ENCODE measurements at regions not wholly inside any gene's neighbourhood (a gene's known extent, or its start where the extent isn't known, plus 50 kb on each side); places are given as distances from the start of the nearest gene placed in this dataset.
A peak's percentile ranks its signal among the peaks of the same experiment; 100 is the strongest.

DNA sequence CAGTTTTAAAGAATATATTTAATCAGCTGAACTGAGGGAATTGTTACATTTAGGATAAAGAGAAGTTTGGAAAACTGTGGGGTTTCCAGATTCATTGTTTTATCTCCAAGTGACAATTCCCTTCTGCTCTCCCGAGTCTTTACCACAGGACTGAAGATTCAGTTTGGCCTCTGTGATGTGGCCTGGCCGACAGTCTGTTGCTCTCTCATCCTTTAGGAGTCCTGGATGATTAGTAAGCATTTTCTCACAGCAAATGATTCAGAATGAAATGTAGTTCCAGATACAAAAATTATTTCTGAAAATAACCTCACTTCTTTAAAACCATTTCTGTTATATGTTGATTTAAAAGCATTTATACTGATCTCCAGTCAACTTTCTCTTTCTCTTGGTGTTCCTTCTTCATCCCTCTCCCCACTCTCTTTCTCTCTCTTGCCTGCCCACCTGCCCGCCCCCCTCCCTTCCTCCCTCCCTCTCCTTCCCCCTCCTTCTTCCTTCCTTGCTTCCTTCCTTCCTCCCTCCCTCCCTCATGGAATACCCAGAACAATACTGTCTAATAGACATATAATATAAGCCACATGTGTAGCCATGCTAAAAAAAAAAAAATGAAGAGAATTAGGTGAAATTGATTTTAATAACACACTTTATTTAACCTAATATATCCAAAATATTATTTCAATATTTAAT, 254.9 kb downstream of the PRL start:
- DNase-seq: no peak

- DNase-seq: no peak
Measured at GRCh38 chr6:22042706-22043105, 254.1 kb downstream of the PRL start.

GRCh38 chr6:22043284-22043962, 253.4 kb downstream of the PRL start:
- no peak for DNase-seq

- no peak for DNase-seq
Measured at GRCh38 chr6:22045261-22045912, 251.4 kb downstream of the PRL start.

DNA sequence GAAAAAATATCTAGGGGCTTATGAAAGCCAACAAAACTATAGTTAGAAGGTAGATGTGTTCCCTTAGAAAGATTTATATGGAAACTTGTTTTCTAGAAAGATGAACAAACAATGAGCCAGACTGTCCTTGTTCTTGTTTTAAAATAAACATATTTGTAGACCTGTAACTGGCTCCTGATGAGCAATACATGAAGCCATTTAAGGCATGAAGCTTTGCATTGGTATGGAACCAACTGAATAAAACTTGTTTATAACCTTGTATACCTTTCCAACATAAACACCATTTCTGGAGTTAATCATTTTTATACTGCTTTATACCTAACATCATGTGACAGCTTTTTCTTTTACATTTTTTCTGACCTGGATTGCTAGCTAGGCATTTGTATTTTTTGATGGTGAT, 247.8 kb downstream of the PRL start:
- no peak for DNase-seq

- no peak for DNase-seq
Measured at GRCh38 chr6:22053391-22053997, 243.3 kb downstream of the PRL start.

DNA sequence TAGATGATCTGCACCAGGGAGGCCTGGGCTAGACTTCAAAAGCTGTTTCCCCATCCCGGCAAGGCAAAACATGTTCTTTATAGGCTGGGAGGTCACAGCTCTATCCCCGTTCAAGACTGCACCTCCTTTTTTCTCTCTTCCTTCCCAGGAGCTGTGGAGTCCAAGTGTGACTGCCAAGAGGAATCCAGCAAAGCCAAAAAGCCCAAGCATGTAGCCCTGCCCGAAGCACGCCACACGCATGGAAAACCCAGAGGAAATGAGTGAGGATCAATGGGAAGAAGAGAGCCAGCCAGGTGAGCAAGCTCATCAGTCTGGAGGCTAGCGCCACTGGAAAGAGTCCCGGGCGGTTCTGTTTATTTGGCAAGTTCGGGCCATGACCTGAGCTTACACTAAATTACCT, 240.4 kb downstream of the PRL start:
- DNase-seq: no peak

GRCh38 chr6:22057962-22058361, 238.9 kb downstream of the PRL start:
- no peak for DNase-seq

- no peak for DNase-seq
Measured at GRCh38 chr6:22059126-22059525, 237.7 kb downstream of the PRL start.

DNA sequence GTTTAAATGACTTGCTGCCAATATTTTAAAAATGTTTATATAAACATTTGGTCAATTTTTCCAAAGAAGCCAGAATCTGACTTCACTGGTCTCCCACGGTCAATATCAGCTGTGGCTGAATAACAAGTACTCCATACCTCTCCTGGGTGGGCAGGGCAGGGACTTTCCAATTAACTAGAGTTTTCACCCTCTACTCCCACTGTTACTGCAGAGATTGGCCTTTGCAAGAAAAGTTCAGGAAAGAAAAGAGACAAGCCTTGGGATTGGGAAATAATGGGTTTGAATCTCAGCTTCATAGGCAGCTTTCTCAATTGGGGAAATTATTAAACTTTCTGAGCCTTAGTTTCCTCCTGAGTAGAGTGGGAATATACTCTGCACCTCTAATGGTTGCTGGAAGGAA, 236.9 kb downstream of the PRL start:
- DNase-seq: no peak

DNA sequence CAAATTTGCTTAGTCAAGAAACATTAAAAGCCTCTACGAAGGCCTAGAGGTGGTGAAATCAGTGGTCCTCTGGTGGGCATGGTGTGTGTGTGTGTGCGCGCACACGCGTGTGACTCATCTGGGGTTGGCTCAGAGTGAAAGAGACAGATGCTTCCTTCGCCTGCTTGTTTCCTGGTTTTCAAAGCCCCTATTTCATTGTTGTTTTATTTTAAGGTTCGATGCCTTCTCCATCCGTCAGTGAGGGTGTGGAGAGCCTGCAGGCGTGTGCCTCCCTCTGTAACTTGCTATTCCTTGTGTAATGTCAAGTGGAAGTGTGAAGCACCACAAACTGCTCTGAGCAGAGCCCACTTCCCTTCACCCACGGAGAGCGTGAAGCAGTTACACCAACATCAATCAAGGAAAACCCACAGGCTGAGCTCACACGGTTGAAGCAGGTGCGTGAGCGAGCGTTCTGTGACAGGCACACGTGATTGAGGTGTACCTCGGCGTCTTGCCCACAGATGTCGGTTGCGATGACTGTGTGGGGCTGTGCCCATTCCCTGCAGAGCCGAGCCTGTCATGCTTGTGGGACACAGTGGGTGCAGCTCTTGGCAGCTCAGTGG, 233.9 kb downstream of the PRL start:
- no peak for DNase-seq

DNA sequence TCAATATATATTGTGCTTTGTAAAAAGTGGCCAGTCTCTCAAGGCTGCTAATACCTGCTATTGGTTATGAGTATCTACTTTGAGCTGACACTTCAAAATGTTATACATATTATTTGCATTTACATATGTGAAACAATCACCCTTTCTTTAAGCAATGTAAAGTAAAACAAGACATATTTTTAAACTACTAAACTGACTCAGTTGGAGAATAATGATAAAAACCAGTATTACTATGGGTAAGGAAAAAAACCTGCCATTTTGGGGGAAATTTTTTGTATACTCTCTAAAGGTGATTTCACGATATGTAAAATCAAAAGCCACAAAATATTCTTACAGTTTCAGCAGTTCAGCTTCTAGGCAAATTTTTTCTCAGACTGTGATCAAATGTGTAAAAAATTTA, 232.3 kb downstream of the PRL start:
- no peak for DNase-seq

- no peak for DNase-seq
Measured at GRCh38 chr6:22067122-22067521, 229.7 kb downstream of the PRL start.

- no peak for DNase-seq
Measured at GRCh38 chr6:22067671-22068070, 229.2 kb downstream of the PRL start.

DNA sequence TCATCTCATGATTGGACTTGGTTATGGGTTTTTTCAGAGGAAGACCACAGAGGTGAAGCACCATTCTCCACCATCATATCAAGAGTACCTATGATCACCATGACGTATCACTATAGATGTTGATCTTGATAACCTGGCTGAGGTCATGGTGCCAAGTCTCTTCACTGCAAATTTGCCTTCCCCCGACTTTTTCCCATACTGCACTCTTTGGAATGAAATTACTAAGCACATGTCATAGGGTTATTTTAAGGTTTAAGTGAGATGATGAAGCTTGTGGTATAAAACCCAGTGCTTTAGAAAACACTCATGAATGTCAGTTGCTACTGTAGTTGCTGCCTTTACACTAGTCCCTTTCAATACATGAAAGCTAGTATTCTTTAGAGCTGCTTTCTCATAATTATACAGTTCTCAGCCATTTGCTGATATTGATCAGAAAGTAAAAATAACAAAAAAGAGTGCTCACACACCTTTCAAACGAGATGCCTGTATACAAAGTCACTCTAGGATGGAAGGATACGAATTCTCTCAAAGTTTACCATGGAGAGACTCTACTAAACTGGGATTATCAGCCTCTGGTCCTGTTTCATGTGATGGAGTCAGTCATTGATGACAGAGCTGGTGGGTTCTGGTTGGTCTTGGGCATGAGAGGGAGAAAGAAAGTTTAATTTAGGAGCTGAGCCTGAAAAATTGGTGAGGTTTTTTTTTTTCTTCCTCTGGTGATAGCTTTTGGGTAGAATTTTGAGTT, 228.1 kb downstream of the PRL start:
- DNase-seq: no peak

GRCh38 chr6:22069306-22069800, 227.5 kb downstream of the PRL start:
- DNase-seq: no peak

- peak; percentile 45 for DNase-seq
Measured at GRCh38 chr6:22071270-22072041, 225.4 kb downstream of the PRL start.

GRCh38 chr6:22072949-22073348, 223.9 kb downstream of the PRL start:
- DNase-seq: no peak

DNA sequence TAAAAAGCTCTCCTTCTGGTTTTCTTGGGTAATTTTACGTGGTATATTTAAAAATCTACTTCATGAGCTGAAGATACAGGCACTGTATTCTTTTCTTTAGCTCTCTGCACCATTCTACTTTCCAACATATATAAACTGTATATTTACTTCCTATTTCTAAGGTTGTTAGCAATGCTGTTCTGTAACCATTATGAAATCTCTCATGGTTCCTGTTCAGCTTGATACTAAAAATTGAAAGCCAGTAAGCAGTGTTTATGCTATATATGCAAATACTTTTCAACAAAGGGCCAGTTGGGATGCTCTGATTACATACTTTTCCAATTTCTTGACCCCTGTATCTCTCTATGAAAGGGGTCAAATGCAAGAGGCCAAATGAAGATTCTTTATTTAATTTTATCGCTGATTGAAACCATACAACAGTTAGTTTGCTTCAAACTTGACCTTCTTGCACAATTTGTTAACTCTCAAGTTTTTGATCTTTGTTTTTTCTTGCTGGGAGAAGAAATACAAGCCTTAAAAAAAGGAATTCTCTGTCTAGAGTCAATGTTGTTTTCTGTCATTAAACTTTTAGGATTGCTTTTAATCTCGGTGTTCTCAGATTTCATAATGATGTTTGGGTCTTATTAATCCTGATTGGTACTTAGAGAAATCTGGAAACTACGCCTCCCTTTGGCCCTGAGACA, 223.2 kb downstream of the PRL start:
- DNase-seq: no peak

GRCh38 chr6:22078288-22078687, 218.5 kb downstream of the PRL start:
- no peak for DNase-seq
